ENCODE measurements at regions not wholly inside any gene's neighbourhood (a gene's known extent, or its start where the extent isn't known, plus 50 kb on each side); places are given as distances from the start of the nearest gene placed in this dataset.
"Not testable (repeated sequence)": the region's sequence is repeated elsewhere in the genome, so short reads cannot be mapped to it uniquely, and the experiment has no call there.

DNA sequence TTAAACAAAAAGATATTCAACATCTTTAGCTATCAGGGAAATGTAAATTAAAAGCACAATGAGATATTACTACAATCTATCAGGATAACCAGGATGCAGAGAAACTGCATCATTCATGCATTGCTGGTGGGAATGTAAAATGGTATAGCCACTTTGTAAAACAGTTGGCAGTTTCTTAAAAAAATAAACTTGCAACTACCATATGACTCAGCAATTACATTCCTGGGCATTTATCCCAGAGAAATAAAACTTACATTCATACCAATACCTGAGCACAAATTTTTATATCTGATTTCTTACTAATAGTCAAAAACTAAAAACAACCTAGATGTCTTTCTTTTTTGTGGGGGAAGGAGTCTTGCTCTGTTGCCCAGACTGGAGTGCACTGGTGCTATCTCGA, 190.3 kb upstream of the TAB2 start:
- no peak for DNase-seq

GRCh38 chr6:149128489-149129145, 188.9 kb upstream of the TAB2 start:
- no peak for DNase-seq

GRCh38 chr6:149129371-149130077, 188.0 kb upstream of the TAB2 start:
- no peak for DNase-seq

DNA sequence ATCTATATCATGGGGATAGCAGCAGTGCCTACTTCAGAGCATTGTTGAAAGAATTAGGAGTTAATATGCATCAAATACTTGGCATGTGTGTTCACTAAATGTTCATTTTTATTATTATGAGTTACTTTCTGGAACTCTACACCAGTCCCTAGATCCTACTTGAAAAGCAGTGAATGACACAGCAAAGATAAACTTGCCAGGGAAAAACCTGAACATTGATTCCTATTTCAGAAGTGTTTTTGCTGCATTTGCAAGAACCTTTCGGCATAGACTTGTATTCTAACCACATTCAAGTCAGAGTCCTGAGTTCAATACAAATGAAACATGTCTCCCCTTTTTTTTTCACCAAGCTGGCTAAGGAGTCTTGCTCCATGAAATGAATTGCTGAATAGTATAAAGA, 187.4 kb upstream of the TAB2 start:
- DNase-seq: no peak

DNA sequence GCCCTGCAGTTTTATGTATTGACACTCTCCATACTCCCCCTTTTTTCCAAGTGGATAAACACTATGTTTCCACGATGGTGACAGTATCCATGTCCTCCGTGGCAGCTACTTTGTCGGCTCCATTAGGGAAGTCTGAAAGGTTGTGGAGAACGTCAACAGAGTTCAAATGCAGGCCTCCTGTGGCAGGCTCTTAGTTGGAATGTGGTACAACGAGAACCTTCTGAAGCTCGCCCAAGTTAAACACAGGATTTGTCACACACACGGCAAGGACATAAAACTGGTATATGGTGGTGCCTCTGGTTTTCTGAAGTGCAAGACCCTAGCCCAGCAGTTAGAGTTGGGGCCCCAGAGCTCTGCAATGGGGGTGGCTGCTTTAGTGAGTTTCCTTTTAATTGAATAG, 187.0 kb upstream of the TAB2 start:
- no peak for DNase-seq

DNA sequence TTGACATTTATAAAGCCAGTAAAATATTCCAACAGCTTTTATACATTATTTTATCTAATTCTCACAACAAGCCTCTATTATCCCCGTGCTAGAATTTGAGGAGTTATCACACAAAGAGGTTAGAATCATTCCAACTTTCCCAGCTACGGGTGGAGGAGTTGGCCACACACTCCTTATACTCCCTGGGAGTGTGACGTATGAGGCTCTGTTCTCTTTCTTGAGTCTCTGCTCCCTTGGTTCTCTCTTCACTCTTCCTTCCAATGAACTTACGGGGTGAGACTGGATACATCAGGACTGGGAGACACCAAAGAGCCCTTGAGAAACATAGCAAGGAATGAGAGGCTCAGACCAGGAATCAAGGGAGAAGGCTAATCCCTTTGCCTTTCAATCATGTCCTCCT, 185.6 kb upstream of the TAB2 start:
- DNase-seq: no peak

DNA sequence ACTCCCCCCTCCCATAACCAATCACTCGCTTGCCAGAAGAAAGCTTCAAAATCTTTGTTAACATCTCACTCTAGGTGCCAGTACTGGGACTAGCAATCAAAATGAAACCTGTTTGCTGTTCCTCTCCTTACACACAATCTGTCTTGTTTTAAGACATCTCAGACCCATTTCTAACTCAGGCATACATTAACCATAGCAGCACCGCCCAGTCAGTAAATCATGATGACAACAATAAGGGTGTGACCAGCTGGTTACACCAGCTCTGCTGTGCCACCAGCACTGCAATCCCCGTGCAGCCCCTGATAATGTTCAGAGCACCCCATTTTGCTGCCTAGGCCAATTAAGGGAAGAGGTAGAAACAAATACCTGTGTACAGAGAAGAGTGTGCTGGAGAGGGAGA, 185.2 kb upstream of the TAB2 start:
- no peak for DNase-seq

DNA sequence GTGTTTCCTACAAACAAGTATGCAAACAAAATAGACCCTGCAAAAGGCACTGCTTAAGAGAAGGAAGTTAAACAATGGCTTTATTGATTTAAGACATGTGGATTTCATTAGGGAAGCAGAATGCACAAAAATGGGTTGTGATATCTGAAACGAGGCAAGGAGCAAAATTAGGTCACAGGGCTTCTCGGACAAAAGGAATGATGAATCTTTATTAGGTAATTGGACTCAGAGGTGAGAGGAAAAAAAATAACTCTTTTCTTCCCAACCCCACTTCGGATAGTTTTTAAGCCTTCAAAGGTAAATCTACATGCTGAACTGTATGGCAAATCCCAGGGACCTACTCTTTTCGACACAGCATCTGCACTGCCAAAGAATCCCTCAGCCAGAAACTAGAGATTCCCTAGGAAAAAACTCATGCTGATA, 183.0 kb upstream of the TAB2 start:
- no peak for DNase-seq

DNA sequence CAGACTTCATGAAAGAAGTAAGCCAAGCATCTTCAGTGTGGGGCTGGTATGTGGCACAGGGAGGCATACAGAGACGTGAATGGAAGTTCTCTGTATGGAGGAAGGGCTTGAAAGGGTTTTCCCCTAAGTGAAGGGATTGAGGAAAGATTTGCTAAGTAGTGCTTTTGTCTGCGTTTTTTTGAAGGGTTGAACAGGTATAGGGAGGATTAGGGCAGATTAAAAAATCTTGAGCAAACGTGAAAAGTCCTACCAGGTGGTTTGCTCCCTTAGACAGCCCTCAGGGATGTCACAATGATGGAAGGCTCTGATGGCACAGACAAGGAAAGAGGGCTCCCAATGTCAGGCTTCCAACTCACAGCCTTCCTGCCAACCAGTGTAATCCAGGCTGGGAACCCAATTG, 181.7 kb upstream of the TAB2 start:
- DNase-seq: no peak

- no peak for DNase-seq
These were observed 181.1 kb upstream of the TAB2 start for GRCh38 chr6:149136273-149136912.

GRCh38 chr6:149136913-149137286, 180.6 kb upstream of the TAB2 start:
- DNase-seq: no peak

DNA sequence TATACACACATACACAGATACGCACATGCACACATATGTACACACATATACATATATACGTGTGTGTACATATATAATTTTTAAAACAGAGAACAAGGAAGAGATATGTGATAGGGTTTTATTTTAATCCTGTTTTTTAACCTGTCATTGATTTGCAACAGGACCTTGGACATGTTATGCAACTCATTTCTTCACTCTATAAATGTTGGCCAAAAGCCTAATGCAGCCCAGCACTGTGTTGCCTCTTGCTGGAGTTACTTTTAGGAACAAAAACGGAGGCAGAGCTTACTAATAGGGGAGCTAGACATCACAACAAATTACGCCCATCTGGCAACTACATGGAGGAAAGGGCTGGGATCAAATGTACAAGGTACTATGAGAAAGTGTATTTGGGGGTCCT, 179.9 kb upstream of the TAB2 start:
- DNase-seq: no peak

DNA sequence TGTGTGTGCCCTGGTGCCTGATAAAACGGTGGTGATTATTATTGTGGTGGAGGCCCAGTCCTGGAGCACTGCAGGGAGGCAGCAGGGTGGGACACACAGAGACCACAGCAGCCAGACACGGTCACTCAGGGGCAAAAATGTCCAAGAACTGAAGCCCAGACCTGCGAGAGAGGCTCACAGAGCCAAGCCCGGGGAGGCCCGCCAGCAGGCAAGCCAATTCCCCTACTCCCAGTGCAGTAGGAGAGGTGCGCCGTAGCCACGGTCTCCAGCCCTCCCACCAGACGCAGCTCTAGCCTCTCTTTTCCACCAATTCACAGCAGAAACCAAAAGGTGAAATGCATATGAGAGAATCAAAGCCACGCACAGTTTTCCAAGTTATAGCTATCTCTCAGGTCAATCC, 179.4 kb upstream of the TAB2 start:
- DNase-seq: no peak

GRCh38 chr6:149138699-149139294, 178.7 kb upstream of the TAB2 start:
- no peak for DNase-seq

- DNase-seq: no peak
These were observed 177.8 kb upstream of the TAB2 start for GRCh38 chr6:149139782-149140136.

GRCh38 chr6:149140137-149140909, 177.2 kb upstream of the TAB2 start:
- DNase-seq: no peak

DNA sequence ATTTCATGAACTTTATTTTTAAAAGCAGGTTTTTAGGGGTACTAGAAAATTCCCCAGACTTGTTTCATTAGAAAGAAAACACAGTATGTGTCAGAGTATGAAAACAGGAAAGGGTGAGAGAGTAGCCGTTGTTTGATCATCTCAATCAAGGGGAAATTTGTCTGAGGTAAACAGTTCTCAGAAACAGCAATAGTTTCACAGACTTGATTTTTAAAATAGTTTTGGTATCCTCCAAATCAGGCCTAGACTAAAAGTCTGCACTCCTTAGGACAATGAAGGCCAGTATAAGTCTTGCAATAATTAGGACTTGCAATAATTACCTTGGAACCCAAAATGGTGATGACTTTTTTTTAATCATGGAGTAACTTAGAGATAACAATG, 176.6 kb upstream of the TAB2 start:
- no peak for DNase-seq

DNA sequence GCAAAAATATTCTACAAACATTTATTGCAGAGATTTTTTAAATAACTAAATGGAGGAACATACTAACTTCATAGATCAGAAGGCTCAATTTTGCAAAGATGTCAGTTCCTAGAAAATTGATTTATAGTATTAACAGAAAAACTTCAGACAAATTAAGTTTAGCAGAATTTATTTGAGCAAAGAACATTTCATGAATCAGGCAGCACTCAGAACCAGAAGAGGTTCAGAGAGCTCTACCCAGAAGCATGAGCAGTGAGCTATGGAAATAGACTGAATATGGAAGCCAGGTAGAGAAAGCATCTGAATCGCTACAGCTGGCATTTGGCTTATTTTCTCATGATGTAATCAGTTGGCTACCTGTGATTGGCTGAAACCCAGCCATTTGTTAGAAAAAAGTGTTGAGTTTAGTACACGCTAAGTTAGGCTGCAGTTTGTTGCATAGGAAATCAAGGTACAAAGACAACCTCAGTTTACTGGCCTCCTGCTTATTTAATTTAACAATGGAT, 174.5 kb upstream of the TAB2 start:
- no peak for DNase-seq

- not testable (repeated sequence) for DNase-seq
These were observed 171.7 kb upstream of the TAB2 start for GRCh38 chr6:149145800-149146199.

GRCh38 chr6:149147195-149147594, 170.3 kb upstream of the TAB2 start:
- no peak for DNase-seq

GRCh38 chr6:149147938-149148718, 169.4 kb upstream of the TAB2 start:
- DNase-seq: no peak

DNA sequence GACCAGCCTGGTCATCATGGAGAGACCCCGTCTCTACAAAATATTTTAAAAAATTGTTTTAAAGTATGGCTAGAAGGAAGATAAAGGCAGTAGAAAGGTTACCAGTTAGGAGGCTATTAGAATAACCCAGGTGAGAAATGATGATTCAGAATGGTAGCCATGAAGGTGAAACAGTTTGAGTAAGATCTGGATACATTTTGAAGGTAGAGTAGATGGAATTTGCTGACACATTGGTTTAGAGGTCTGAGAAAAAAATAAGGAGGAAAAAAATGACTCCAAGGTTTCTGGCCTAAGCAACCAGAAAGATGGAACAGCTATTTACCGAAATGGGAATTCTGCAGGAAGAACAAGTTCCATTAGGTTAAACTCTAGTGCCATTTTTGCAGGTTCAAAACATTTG, 167.9 kb upstream of the TAB2 start:
- no peak for DNase-seq
